NT2/D1 (cell line): ENCODE measurements at regions not wholly inside any gene's neighbourhood (a gene's known extent, or its start where the extent isn't known, plus 50 kb on each side); places are given as distances from the start of the nearest gene placed in this dataset.
"Not testable (repeated sequence)": the region's sequence is repeated elsewhere in the genome, so short reads cannot be mapped to it uniquely, and the experiment has no call there.

Source experiments
- SUZ12 ChIP-seq: IDR thresholded peaks from 2 replicates; pipeline ENCODE4 v1.6.1; 2011; ENCODE audit not compliant: insufficient read length, insufficient read depth; ENCODE audit errors: extremely low read depth
- ZNF274 ChIP-seq: IDR thresholded peaks from 2 replicates; pipeline ENCODE4 v1.6.1; 2011; ENCODE audit warnings: mild to moderate bottlenecking, low read depth, low read length

DNA sequence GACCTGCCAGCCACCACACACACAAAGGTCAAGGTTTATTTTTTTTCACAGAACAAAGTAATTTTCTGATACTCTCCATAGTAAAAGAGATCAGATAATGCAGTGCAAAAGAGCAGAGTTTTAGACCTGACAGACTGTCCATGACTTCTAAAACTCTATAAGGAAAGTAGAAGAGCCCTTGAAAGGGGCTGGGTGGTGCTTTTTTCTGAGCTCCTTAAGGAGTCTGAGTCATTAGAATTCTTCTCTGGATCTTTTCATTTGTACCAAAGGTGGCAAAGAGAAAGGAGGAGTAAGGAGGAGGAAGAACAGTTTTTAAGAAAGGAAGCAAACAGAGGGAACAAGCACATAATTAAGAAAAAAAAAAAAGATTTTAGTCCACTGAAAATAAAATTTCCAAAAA, 1463.4 kb downstream of the KHDRBS2 start:
- TF ChIP-seq ZNF274, SUZ12: not testable (repeated sequence)
